Left kidney (tissue), 1 donor: ENCODE measurements at regions not wholly inside any gene's neighbourhood (a gene's known extent, or its start where the extent isn't known, plus 50 kb on each side); places are given as distances from the start of the nearest gene placed in this dataset.
"Not testable (repeated sequence)": the region's sequence is repeated elsewhere in the genome, so short reads cannot be mapped to it uniquely, and the experiment has no call there.

Source experiments
- DNase-seq: peaks from one replicate; pipeline ENCODE4 v3.0.0-alpha.2; 2013

DNA sequence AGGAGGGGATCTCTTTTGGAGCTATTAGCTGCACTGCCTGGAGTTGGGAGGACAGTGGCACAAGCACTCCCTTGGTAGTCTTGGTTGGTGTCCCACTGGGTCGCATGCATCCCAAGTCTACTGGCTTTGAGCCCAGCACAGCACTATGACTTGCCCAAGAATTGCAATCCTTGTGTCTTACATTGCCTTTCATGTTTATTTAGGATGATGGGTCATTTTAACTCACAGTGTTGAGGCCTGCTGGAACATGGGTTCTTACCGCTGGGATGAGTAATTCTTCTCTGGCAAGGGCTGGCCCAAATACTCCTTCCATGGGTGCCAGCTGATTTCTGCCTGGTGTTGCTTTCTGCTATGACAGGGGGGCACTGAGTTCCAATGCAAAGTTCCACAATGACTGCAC lies 185.5 kb downstream of the TEX13C start:
- no peak for DNase-seq

DNA sequence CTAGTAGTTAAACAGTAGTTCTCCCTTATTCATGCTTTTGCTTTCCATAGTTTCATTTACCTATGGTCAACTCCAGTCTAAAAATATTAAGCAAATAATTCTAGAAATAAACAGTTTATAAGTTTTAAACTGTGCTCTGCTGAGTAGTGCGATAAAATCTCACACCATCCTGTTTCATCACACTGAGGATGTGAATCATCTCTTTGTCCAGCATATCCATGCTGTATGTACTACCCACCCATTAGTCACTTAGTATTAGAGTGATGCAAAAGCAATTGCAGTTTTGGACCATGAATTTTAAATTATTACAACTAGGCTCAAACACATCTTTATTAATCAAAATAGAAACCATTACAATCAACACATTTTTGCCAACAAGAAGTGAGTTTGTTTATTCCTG lies 187.4 kb downstream of the TEX13C start:
- DNase-seq = no peak

GRCh38 chrX:125520029-125520428 lies 200.4 kb downstream of the TEX13C start:
- no peak for DNase-seq

DNA sequence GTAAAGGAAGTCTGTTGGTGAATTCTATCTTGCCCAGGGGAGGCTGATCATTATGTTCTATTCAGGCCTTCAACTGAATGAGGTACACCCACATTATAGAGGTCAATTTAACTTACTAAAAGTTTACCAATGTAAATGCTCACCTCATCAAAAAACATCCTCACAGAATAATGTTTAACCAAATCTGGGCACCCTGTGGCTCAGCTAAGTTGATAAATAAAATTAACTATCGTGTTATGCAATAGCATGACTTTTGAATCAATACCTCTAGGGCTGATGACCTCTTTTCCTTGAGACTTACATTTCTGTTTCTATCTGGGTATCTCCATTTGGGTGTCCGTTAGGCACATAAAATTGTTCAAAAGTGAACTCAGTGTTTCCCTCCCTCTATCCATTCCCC lies 203.1 kb downstream of the TEX13C start:
- no peak for DNase-seq

- no peak for DNase-seq
Observed at GRCh38 chrX:125532411-125533089, 212.9 kb downstream of the TEX13C start.

- no peak for DNase-seq
Observed at GRCh38 chrX:125533352-125533751, 213.7 kb downstream of the TEX13C start.

DNA sequence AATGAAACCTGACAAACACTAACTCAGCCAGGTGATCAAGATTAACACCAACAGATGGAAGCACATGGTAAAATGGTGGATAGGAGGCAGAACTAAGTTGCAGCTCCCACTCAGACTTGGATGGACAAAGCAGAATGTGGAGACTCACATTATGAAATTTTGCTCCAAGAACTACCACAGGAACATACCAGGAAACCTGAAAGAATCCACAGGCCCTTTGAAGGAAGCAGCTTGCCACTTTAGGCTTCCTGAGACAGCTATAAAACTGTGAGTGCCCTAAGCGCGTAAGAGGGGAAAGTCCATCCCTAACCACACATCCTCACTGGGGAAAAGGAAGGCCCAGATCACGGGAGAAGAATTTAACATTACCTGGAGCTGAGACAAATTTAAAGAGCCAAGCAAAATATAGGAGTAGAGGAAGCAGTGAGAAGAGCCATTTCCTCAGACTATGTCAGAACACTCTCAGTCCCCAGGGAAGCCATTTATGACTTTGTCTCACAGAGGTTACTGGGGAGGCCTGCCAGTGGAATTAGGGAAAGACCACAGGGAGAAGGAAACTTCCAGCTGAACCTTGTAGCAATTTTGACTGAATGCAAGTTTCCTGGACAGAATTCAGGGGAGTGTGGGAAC lies 224.5 kb downstream of the TEX13C start:
- DNase-seq = no peak

- DNase-seq = no peak
Observed at GRCh38 chrX:125544856-125545255, 225.2 kb downstream of the TEX13C start.

GRCh38 chrX:125577479-125577878 lies 257.8 kb downstream of the TEX13C start:
- DNase-seq = no peak

DNA sequence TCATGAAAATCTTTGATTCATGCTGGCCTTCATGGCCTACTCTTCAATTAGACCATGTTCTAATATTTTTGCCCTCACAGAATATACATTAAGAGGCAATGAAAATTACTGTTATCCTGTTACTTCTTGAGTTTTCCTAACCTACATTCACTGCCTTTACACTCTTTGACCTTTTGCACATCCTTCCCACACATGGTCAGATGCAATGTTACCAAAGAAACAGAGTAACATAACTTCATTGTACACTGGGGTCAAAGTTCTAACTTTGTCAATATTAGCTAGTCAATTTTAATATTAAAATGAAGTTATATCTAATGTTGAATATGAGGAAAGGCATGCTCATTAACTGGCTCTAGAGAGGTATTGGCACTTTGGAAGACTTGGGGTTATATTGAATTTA lies 284.8 kb downstream of the TEX13C start:
- no peak for DNase-seq

GRCh38 chrX:125605145-125605544 lies 285.5 kb downstream of the TEX13C start:
- DNase-seq = no peak

- DNase-seq = not testable (repeated sequence)
Observed at GRCh38 chrX:125614591-125615343, 295.1 kb downstream of the TEX13C start.

DNA sequence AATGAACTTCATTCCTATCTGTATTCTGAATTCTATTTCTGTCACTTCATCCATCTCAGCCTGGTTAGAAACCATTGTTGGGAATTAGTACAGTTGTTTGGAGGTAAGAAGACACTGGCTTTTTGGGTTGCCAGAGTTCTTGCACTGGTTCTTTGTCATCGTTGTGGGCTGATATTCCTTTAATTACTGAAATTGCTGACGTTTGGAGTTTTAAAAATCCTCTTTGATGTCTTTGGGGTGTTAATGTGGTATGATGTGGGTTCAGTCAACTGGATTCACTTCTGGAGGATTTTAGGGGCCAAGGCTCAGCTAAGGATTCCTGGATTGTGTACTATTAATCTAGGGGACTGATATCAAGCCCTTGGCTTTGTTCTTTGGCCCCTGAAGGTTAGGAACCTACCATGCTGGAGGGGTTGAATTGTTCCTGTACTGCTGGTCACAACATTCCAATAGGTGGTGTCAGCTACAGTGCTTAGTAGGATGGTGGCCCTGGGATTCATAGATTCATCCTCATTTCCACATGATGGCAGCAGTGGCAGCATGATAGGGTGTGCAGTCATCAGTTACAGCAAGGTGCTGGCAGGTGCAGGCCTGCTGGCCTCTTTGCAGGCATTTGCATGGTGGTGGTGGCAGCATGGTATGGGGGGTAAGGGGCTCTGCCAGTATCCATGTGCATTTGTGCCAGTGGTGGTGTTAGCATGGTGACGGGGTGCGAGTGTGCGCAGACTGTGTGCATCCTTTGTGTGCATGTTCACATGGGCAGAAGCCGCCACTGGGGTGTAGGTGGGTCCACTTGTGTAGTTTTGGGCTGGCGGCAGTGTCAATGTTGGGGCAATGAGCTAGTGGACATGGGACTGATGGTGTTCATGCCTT lies 301.3 kb downstream of the TEX13C start:
- no peak for DNase-seq

DNA sequence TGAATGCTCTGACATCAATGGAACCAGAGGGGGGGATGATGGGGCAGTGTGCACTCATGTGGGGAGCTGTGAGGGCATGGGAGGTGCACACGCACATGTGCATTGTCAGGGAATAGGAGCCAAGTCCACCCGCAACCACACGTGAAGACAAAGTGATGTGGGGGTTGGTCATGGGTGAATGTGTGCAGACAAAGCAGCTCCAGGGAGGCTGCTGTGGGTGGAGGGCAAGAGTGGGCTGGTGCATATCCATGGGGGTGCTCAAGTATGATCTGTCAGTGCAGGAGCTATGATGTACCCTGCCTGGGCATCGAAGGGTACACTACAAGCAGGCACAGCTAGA lies 301.9 kb downstream of the TEX13C start:
- no peak for DNase-seq

DNA sequence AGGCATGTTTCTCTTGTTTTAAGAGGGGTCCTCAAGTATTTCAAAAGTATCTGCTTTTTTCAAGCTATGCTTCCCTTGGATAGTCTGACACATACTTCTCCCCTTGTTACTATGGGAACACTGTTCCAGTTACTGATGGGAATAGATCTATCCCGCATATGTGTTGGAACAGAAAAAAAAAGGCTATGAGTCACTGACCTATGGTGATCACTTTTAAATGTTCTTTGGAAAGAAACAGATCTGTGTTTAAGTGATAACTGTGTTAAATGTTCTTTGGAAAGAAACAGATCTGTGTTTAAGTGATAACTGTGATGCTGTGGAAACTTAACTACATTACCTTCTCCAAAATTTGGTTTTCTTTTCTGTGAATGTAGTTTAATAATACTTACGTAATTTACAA lies 303.2 kb downstream of the TEX13C start:
- no peak for DNase-seq

DNA sequence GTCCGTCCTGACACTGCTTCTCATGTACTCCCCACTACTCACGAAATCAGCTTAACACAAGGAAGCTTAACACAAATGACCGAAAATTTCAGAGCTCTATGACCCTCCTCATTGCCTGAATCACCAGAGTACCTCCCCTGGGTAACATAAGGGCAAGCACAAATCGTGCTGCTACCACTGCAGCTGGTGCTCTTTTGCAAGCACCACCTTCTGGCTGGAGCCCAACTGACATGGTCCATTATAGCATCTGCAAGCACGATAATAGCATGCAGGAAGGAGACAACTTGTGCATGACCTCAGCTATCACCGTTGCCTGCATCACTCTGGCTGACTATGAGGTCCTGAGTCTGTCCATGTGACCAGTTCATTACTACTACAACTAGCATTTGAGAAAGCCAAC lies 308.0 kb downstream of the TEX13C start:
- DNase-seq = no peak

DNA sequence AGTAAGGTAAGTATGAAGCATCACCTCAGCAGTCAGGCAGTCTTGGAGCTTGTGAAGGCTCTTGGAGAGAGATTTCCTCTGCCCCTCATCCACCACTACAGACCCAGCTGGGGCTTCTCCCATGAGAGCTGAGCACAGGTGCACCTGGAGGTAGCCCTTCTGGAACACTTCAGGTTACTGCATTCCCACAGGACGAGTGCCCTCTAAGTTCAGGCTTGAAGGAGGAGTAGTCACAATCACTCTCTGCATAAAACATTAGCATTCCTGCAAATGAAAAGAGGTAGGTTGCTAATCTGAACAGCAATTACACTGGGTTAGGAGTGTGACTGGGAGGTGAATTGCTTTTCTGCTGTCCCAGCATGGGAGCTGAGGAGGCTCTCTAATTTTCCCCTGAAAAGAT lies 308.8 kb downstream of the TEX13C start:
- no peak for DNase-seq

GRCh38 chrX:125641405-125641804 lies 321.7 kb downstream of the TEX13C start:
- no peak for DNase-seq

- no peak for DNase-seq
Observed at GRCh38 chrX:125646195-125646594, 326.5 kb downstream of the TEX13C start.

DNA sequence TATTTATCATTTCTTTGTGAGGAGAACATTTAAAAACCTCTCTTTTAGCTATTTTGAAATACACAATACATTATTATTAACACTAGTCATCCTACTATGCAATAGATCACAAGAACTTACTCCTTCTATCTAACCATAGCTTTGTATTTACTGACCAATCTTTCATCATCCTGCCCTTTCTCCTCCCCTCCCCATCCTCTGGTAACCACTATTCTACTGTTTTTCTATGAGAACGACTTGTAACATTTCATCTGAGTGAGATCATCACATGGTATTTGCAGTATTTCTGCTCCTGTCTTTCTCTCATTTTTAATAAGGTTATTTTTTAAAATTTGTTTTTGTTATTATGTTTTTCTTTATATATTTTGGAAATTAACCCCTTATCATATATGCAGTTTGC lies 331.8 kb downstream of the TEX13C start:
- no peak for DNase-seq

- no peak for DNase-seq
Observed at GRCh38 chrX:125654501-125654900, 334.8 kb downstream of the TEX13C start.

- DNase-seq = no peak
Observed at GRCh38 chrX:125673758-125674157, 354.1 kb downstream of the TEX13C start.

DNA sequence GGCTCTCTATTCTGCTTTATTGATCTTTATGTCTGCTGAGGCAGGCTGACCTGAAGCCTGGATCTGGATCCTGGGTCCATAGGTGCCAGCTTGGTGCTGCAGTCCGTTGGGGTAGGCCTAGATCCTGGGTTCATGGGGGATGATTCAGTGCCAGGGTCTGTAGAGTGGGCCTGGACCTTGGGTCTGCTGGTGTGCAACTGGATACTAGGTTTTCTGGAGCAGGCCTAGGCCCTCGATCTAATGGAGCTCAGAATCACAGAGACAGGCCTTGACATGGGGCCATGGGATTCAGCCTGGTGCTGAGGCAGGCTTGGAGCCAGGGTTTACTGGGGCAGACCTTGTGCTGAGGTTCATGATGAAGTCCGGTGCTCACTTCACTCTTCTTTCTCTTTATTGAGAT lies 358.6 kb downstream of the TEX13C start:
- DNase-seq = no peak
